ENCODE measurements at regions not wholly inside any gene's neighbourhood (a gene's known extent, or its start where the extent isn't known, plus 50 kb on each side); places are given as distances from the start of the nearest gene placed in this dataset.

- H3K4me1 ChIP-seq (ENCODE audit: insufficient read depth) = no peaks in the 10 kb centered on the region
- H3K4me3 ChIP-seq = no peak overlapping the region
- H4K20me1 ChIP-seq (ENCODE audit: insufficient read depth, poor library complexity, severe bottlenecking) = no peaks in the 10 kb centered on the region
- no peak overlapping the region for H2AFZ ChIP-seq
- no peaks in the 10 kb centered on the region for H3K9me3 ChIP-seq (ENCODE audit: low read depth)
- no peaks in the 10 kb centered on the region for H3K36me3 ChIP-seq (replicated peaks; ENCODE audit: insufficient read depth, low read depth)
- H3K79me2 ChIP-seq = no peaks in the 10 kb centered on the region
- no peak for DNase-seq (ENCODE audit: low spot score)
- H3K27me3 ChIP-seq = no peaks in the 10 kb centered on the region
- H3K4me2 ChIP-seq = no peak overlapping the region
- 77% methylated on average over 3 of the region's 3 CpGs for WGBS (ENCODE audit: low lambda C conversion rate, missing lambda C conversion rate)
- no peak overlapping the region for H3K27ac ChIP-seq
- TF ChIP-seq CTCF (IDR thresholded peaks at IDR 0.05; ENCODE audit: poor library complexity) (no peak), EZH2phosphoT487 (IDR thresholded peaks at IDR 0.05; ENCODE audit: low read depth, severe bottlenecking, unreplicated experiment) (no peak), EZH2 (IDR thresholded peaks at IDR 0.05; ENCODE audit: borderline replicate concordance) (no peak)
- no peaks in the 10 kb centered on the region for H3K9me2 ChIP-seq (replicated peaks; ENCODE audit: insufficient read depth)
Measured at GRCh38 chr2:65934992-65935629, 499.8 kb upstream of the MEIS1 start.

GRCh38 chr2:65932571-65932970, 500.2 kb upstream of the SPRED2 start:
- 96% methylated on average over 1 of the region's 1 CpG for WGBS (ENCODE audit: low lambda C conversion rate, missing lambda C conversion rate)

GRCh38 chr2:65931056-65931455, 498.7 kb upstream of the SPRED2 start:
- no peaks in the 10 kb centered on the region for H4K20me1 ChIP-seq (ENCODE audit: insufficient read depth, poor library complexity, severe bottlenecking)
- no peak for DNase-seq (ENCODE audit: low spot score)
- H3K36me3 ChIP-seq (replicated peaks; ENCODE audit: insufficient read depth, low read depth) = no peaks in the 10 kb centered on the region
- H3K9me2 ChIP-seq (replicated peaks; ENCODE audit: insufficient read depth) = no peaks in the 10 kb centered on the region
- TF ChIP-seq EZH2 (IDR thresholded peaks at IDR 0.05; ENCODE audit: borderline replicate concordance) = no peak
- no peak for TF ChIP-seq EZH2phosphoT487 (IDR thresholded peaks at IDR 0.05; ENCODE audit: low read depth, severe bottlenecking, unreplicated experiment)
- TF ChIP-seq CTCF (IDR thresholded peaks at IDR 0.05; ENCODE audit: poor library complexity) = no peak
- H3K4me1 ChIP-seq (ENCODE audit: insufficient read depth) = no peaks in the 10 kb centered on the region
- H3K9me3 ChIP-seq (ENCODE audit: low read depth) = no peaks in the 10 kb centered on the region
- 89% methylated on average over 4 of the region's 4 CpGs for WGBS (ENCODE audit: low lambda C conversion rate, missing lambda C conversion rate)
- no peaks in the 10 kb centered on the region for H3K79me2 ChIP-seq
- H3K4me2 ChIP-seq = no peak overlapping the region
- H3K4me3 ChIP-seq = no peak overlapping the region
- H2AFZ ChIP-seq = no peak overlapping the region
- no peaks in the 10 kb centered on the region for H3K27me3 ChIP-seq
- no peak overlapping the region for H3K27ac ChIP-seq

More at GRCh38 chr2:65932571-65932970, 500.2 kb upstream of the SPRED2 start:
- no peaks in the 10 kb centered on the region for H4K20me1 ChIP-seq (ENCODE audit: insufficient read depth, poor library complexity, severe bottlenecking)
- no peaks in the 10 kb centered on the region for H3K79me2 ChIP-seq
- H2AFZ ChIP-seq = no peak overlapping the region
- no peak overlapping the region for H3K4me3 ChIP-seq
- no peaks in the 10 kb centered on the region for H3K4me1 ChIP-seq (ENCODE audit: insufficient read depth)
- no peak for TF ChIP-seq EZH2phosphoT487 (IDR thresholded peaks at IDR 0.05; ENCODE audit: low read depth, severe bottlenecking, unreplicated experiment)
- no peak for TF ChIP-seq EZH2 (IDR thresholded peaks at IDR 0.05; ENCODE audit: borderline replicate concordance)
- TF ChIP-seq CTCF (IDR thresholded peaks at IDR 0.05; ENCODE audit: poor library complexity) = no peak
- no peak for DNase-seq (ENCODE audit: low spot score)
- no peaks in the 10 kb centered on the region for H3K36me3 ChIP-seq (replicated peaks; ENCODE audit: insufficient read depth, low read depth)
- no peaks in the 10 kb centered on the region for H3K9me2 ChIP-seq (replicated peaks; ENCODE audit: insufficient read depth)
- H3K27me3 ChIP-seq = no peaks in the 10 kb centered on the region
- H3K4me2 ChIP-seq = no peak overlapping the region
- H3K27ac ChIP-seq = no peak overlapping the region
- no peaks in the 10 kb centered on the region for H3K9me3 ChIP-seq (ENCODE audit: low read depth)
